CD4-positive, alpha-beta T cell treated with Interleukin-4 for 4 hours (primary cell): ENCODE measurements at regions not wholly inside any gene's neighbourhood (a gene's known extent, or its start where the extent isn't known, plus 50 kb on each side); places are given as distances from the start of the nearest gene placed in this dataset.
"Not testable (repeated sequence)": the region's sequence is repeated elsewhere in the genome, so short reads cannot be mapped to it uniquely, and the experiment has no call there.

Experiments
- DNase-seq: peaks from one replicate; pipeline ENCODE4 v3.0.0-alpha.2; 2020

DNA sequence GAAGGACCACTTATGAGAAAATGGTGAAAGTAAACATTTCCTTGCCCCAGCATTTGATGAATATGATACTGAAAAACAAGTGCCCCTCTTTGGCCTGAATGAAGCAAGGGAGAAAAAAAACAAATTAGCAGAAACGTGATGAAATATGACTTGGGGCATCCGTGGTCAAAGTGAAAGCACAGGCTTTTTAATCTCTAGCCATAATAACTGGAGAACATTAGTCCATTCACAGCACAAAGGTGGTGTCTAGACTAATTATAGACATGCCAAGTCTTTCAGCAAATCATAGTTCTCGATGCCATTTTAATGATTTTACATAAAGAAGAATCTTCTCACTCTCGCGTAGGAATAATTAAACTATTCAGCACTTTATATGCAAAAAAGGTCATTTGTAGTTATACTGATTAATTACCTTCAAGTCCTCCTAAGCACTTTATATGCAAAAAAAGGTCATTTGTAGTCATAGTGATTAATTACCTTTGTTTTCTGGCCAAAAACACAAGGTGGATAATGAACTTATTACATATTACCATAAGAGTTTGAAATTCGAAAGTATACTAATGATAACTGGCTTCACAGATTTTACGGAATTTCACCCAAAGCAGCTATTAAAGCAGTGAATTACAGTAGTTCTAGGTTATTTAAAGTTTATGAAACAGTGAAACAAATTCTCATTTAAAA is 121.6 kb downstream of the ZNF22 start:
- DNase-seq, result not testable (repeated sequence)

DNA sequence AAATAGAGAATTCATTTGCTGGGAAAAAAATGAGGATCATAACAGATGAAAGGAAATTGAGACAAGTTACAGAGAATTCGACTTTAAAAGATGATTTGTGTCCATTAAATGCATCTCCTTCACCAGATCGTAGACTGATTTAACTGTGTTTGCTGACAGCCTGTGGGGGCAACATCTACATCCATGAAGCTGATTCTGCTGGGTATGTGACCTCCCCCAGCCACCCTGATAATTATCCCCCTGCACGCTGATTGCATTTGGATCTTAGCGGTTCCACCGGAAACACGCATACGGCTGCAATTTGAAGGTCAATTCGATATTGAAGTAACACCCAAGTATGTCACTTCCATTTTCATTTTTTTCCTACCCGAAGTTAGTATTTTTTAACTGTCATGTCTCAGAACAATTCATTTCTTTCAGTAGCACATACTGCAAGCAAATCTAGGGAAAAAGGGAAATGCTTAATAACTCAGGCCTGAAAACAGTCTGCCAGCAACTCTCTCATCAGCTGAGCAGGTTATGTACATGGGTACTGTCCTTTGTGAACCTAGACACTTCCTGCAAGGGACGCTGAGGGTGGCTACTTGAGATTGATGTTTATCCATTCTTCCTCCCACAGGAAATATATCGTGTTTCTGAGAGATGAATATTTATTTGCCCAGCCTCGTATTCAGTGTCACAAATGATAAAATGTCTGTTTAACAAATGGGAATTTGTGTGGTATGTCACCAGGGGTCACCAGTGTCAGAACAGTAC is 134.9 kb downstream of the ZNF22 start:
- DNase-seq, result no peak

DNA sequence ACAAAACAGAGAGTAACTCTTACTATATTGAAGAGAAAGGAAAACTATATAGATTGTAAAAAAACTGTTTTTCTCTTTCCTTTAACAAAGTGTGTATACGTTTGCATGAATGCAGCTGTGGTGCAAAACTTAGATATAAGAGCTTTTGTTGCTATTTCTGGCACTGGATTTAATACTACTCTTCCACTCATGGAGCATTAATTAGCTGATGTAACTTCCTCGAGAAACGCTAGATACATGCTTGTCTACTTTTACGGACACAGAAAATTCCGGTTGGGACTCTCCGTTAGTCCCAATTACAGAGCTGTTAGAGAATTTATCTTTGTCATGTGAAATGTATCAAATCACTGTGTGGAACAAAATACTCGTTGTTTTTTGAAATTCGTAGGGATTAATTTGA is 135.5 kb downstream of the ZNF22 start:
- no peak for DNase-seq

DNA sequence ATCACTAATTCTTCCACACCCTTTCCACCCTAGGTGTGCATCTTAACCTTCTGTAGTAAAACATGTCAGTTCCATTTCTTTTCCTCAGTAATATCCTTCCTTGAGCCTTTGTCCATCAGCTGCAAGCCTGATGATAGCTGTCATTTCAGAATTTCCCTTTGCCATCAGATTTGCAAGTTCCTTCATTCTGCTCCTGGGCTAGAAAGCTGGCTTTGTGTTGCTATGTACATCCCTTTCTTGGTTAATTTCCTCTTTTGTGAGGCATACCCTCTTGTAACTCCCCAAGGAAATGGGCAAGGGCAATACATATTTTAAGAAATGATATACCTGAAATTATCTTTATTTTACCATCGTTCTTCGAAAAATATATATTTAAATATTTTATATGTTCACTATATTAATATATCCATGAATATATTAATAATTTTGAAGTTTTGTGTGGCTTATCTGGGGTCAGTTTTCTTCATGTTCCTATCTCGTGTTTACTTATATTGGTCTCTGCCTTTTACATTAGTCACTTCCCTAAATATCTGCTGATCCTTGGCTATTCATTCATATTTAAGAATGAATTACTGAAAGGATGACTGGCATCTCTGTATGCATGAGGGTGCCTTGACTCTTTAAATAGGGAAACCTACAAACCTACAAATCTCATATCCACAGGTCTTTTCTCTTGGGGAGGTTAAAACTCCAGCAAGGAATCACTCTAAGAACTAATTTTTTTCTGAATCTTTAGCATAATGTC is 143.8 kb downstream of the ZNF22 start:
- DNase-seq, result no peak

DNA sequence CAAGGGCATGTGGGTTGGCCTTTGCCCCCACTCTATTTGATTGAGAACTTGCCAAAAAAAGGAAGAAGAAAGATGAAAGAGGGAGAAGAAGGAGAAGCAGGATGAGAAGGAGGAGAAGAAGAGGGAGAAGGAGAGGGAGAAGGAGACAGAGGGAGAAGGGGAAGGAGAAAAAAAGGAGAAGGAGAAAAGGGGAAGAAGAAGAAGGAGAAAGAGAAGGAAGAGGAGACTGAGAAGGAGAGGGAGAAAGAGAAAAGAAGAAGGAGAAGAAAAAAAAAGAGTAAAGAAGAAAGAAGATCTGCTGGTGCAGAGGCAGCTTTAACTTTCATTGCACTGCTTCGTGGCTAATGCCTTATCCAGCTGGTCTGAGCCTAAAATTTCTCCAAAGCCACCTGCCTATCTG is 144.4 kb downstream of the ZNF22 start:
- not testable (repeated sequence) for DNase-seq

DNA sequence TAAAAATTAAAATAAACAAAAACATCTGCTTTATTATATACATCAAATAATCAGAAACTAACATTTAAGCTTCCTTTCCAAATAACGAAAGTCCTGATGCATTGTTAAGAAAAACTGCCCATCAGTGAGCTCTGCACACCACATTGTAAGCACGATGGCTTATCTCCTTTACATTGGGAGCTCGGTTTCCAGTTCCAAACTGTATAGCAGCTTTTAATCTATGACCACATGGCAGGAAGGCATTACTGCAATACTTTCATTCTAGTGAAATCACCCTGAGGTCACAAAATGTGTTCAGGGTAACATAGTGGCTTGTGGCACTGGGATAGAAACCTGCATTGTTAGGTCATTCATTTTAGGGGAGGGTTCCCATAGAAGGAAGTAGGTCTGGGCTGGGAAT is 146.3 kb downstream of the ZNF22 start:
- no peak for DNase-seq

DNA sequence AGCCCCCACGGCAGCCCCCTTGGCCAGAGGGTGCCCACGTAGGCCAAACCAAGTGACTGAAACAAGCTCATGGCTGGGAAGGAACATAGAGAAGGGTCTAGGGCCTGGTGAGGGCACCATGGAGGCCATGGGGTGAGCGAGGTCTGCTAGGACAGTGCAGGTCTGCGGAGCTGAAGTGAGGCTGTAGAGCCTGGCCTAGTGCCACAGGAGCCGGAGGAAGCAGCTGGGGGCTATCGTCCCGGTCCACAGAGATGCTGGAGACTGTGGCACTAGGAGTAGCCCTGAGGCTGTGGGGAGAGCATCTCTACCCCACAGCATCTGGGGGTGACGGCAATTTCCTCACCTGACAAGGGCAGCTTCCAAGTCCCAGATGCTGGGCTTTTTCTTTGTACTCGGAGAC is 150.3 kb downstream of the ZNF22 start:
- no peak for DNase-seq

DNA sequence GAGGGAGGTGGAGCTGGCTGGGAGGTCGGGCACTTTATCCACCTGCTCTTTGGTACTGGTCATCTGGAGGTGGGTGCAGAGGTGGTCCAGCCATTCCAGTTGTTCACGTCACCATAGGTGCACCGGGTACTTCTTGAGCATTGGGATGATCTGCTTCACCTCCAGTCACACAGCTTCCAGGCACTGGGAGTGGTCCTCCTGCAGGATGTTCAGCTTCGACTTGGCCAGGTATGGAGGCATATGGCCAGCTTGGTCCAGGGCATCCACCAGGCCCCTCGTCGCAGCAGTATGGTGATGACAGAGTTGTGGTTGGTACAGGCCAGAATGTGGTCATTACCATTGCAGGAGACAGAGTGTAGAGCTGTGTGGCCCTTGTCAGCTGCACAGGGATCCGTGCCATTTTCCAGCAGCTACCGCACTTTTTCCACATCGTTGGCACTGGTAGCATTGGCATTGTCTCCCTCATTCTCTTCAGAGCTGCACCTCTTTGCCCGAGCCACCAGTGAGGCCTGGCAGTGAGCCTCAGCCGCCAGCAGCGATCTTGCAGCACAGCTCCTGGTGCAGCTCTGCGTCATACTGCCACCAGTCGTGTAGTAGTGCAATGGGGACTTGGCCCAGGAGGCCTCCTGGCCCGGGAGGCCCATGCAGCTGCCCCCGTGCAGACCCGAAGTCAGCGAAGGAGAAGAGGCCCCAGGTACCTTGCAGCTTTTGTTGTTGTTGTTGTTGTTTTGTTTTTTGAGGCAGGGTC is 150.9 kb downstream of the ZNF22 start:
- DNase-seq, result no peak

DNA sequence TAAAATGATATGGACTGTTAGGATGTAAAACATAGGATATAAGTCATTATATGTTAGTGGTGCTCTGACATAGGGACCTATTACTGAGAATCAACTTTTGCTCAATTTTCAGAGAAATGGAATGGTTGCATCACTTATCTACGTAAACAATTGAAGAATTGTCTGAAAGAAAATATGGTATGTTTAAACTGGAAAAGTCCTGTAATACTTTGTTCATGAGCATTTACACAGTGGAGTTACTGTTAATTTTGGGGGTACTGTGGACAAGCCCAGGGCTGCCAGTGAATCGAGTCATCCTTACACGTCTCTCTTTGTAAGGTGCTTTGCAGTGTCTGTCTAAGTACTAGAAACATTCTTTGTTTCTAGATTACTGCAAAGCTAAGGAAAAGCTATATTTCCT is 152.0 kb downstream of the ZNF22 start:
- no peak for DNase-seq

DNA sequence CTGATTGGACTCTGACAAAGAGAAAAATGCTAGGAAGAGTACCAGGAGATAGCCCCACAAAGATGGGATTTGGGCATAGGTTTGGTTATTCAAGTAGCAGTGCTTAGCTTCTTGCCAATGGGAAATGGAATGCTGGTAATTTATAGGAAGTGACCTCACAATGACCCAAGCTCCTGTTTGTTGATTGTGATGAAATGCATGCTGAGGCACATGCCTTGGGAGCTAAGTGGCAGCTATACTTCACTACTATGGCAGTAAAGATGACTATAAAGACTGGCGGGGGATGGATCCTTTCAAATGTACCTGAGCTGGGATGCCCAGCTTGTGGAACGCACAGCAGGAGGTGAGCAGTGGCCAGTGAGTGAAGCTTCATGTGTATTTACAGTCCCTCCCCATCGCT is 153.8 kb downstream of the ZNF22 start:
- DNase-seq, result no peak

DNA sequence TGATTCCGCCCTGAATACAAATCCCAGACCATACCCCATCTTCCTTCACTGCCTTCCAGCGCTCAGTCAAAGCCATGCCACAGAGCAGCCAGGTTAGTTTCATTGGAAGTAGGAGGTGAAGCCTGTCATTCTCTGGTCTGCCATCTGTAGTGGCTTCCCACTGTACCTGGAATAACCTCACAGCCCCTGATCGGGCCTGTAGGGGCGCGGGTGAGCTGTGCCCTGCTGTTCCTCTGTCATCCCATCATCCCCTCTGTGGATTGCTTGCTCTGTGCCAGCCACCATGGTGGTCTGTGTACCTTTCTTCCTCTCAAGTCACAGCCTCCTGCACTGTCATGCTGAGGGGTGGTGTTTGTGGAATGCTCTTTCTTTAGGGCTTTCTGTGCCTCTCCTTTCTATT is 155.1 kb downstream of the ZNF22 start:
- no peak for DNase-seq

DNA sequence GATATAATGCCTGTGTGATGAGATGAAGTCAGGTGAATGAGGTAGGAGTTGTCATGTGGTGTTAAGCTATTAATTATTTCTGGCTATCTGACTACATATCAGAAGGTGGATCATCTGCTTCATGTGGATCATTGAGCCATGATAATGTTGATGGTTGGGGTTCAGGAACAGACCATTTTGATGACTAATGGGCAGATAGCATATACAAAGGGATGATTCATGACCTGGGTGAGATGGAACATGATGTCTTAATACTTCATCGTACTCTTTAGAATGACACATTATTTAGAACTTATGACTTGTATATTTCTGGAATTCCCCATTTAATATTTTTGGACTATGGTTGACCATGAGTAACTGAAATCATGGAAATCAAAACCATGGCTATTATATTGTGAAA is 155.1 kb downstream of the OR13A1 start:
- no peak for DNase-seq

DNA sequence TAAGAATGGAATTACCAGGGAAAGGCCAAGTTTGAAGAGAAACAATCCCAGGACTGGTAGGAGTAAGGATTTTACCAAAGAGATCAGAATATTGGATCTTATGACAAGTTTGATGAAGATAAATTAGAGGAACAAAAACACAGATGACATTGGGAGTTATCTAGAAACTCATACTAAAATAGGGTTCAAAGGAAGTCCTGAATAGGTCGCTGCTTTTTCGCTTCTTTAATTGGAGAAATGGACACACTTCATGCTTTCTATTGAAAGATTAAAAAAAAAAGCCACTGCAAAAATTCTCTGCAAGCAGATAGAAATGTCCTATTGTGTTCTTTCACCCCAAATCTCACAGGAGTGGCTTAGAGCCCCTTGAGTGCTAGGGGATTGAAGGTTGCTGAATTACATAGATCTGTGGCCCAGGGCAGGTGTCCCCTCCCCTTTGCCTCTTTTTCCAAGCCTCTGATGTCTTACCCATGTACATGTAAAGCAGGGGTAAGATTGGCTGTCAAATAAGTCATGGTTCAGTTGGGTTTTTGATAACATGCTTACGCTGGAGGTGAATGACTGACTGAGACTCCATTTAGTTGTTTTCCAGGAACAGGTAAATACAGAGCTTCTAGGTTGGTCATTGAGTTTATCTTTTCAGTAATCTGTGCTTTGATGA is 152.0 kb downstream of the OR13A1 start:
- DNase-seq, result no peak

DNA sequence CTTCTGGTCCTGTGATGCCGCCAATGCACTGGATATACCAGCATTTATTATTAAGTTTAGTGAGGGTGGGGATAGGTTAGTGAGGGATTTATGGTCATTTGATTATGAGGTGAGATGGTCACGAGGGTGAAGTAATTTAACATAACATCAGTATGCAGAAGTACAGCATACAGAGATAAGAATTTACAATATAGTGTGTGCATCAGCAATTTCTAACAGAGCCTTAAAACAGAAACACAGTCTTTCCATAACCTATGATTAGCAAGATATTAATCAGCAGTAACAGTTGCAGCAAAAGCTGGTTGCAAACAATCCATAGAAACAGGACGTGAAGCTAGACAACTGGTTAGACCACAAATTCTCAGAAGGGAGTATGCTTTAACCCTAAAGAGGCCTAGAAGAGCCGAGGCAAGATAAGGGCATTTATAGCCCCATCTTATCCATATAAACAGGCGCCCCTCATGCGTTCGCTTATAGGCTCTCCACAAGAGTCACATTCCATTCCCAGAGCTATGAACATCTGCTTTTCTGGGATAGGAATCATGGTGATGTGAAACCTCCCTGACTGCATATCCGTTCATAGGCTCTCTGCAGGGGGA is 139.8 kb downstream of the OR13A1 start:
- DNase-seq, result not testable (repeated sequence)

DNA sequence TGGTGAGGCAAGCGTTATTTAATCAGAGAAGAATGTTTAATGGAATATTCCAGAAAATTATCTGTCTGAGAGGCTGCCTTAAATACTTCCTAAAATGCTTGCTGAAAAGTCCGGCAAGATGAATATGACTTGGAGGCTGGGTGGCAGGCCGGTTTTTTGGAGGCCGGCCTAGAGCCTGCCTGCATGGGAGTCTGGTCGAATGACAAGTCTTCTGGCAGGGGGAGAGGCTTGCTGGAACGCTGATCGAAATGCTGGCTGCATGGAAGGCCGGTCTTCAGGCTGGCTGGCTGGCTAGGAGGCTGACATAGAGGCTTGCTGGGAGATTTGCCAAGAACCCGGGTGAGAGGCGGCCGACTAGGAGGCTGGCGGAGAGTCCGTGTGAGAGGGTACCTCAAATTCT is 135.7 kb downstream of the OR13A1 start:
- no peak for DNase-seq

DNA sequence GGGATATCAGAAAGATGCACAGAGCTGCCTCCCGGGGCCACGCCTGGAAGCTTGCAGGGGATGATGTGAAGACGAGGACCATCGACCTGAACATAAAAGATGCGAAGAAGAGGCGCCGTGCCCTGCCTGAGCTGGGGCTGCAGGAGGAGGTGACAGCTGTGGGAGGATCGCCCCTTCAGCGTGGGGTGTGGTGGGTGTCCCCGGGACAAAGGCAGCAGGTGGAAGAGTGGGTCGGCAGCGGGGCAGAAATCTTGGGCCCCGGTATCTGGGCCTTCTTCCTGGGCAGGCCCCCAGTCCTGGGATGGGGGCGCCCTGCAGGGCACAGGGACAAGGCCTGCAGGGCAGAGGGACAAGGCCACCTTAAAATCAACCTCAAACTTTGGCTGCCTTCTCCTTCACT is 134.9 kb downstream of the OR13A1 start:
- DNase-seq, result no peak

DNA sequence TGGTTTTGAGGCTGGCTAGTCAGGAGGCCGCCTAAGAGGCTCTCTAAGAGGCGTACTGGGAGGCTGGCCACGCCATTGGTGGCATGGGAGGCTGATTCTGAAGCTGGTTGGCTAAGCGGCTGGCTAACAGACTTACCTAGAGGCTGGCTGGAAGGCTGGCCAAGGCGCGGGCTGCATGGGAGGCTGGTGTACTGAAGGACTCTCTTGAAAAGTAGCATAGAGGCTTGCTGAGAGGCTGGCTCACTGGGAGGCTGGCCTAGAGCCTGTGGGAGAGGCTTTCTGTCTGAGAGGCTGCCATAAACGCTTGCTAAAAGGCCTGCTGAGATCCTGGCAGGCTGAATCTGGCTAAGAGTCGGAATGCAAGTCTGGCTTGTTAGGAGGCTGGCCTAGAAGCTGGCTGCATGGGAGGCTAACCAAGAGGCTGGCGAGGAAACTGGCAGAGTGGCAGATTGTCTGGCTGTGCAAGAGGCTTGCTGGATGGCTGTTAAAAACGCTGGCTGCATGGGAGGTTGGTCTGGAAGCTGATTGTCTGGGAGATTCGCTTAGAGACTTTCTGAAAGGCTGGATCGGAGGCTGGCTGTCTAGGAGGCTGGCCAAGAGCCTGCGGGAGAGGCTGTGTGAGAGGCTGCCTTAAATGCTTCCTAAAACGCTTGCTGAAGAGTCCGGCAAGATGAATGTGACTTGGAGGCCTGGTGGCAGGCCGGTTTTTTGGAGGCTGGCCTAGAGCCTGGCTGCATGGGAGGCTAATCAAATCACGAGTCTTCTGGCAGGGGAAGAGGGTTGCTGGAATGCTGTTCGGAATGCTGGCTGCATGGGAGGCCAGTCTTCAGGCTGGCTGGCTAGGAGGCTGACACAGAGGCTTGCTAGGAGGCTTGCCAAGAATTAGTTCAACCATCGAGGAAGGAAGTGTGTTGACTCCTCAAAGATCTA is 134.2 kb downstream of the OR13A1 start:
- DNase-seq, result no peak

DNA sequence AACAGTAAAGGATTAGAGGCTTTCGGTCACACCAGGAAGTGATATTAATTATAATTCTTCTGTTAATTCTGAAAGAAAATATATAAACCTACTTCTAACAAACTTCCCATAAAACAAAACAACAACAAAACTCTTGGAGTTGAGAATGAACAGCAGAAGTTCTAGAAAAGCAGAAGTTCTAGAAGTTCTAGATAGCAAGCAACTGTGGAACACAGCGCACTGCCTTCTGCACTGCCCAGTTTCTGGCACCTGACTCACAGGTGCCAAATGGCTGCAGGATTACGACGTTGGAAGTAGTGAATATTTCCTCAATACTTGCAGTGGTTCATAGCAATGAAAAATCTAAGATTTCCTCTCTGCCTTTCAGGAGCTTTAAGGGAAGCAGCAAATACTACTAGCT is 132.2 kb downstream of the OR13A1 start:
- DNase-seq, result no peak

DNA sequence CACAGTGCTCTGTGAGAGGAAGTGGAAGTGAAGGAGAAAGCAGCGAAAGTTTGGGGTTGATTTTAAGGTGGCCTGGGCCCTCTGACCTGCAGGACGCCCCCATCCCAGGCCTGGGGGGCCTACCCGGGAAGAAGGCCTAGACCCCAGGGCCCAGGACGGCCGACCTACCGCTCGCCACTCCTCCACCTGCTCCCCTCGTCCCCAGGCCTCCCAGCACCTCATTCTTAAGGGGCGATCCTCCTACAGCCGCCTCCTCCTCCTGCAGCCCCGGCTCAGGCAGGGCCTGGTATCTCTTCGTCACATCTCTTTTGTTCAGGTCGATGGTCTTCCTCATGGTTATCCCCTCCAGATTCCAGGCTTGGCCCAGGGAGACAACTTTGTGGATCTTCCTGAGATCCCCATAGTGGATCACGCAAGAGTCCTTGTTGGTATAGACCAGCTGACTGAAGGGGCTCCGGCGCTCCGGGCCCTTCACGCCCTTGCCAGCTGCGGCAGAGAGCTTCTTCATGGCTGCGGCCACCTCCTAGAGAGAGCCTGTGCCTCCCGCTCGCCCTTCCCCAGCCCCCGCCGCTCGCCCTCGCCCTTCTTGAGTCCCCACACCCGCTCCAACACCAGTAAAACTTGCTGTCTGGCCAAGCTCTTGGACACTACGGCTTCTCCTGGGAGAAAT is 117.5 kb downstream of the OR13A1 start:
- no peak for DNase-seq

DNA sequence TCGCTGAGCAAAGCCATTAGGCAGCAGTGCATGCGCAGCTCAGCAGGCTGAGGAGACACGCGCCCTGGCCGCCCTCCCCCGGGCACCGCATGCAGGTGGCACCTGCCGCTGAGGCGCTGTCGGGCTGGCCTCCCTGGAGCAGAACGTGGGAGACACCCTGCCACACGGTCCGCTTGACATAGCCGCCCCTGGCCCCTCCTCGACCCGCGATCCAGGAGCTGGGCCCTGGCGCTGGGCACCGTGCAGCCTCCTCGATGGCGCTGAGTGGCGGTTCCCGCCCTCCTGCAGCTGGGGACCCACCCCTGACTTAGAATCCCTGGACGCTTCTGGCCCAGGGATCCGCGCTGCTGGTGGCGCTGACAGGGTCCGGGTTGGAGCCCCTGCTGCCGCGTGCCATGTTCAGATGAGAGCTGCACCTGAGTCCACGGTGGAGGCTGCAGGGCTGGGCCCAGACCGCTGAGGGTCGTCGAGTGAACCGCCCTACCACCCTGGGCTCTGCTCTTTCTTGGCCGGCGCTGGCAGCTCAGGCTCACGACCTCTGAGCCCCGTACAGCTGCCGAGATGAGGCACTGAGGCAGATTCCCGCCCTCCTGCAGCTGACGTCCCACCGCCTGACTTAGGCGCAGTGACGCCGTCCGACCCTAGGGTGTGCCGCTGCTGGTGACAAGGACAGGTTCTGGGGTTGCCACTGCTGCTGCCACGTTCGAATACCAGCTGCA is 116.8 kb downstream of the OR13A1 start:
- DNase-seq, result no peak
